ENCODE measurements at regions not wholly inside any gene's neighbourhood (a gene's known extent, or its start where the extent isn't known, plus 50 kb on each side); places are given as distances from the start of the nearest gene placed in this dataset.

GRCh38 chr3:14307656-14308302, 94.6 kb upstream of the SLC6A6 start:
- no peak for DNase-seq (ENCODE audit: low read depth in 3 of 3, low spot score in 2 of 3)

DNA sequence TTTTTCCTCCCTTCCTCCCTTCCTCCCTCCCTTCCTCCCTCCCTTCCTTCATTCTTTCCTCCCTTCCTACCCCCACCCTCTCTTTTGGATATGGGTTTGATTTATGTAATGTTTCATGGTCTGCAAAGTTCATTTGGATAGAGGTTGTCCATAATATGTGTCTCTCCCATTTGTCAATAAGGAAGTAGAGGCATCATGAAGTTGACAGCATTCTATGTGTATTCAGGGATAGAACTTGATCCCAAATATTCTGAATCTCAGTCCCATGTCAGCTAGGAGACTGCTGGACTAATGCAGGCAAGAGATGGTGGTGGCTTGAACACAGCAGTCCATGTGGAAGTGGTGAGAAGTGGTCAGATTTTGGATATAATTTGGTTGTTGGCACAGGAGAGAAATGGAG, 90.7 kb upstream of the SLC6A6 start:
- DNase-seq (ENCODE audit: low read depth in 3 of 3, low spot score in 2 of 3), result no peak

DNA sequence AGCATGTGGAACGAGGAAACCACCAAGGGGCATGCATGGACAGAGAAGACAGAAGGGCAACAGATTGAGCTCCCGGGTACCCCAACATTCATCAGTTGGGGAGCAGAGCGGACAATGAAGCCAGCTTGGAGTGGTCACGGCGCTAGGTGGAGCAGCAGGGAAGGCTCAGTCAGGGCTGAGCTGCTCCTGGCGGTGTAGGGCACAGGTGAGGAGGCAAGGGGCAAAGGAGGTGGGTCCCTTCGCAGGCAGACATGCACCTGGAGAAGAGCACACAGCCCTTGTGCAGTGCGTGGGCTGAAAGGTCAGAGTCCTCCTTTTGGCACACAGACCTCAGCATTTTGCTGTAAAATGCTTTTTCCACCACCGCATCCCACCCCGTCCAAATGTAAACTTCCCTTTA, 90.0 kb upstream of the SLC6A6 start:
- DNase-seq (ENCODE audit: low read depth in 3 of 3, low spot score in 2 of 3), result no peak

GRCh38 chr3:14317057-14317553, 85.3 kb upstream of the SLC6A6 start:
- no peak for DNase-seq (ENCODE audit: low read depth in 3 of 3, low spot score in 2 of 3)

DNA sequence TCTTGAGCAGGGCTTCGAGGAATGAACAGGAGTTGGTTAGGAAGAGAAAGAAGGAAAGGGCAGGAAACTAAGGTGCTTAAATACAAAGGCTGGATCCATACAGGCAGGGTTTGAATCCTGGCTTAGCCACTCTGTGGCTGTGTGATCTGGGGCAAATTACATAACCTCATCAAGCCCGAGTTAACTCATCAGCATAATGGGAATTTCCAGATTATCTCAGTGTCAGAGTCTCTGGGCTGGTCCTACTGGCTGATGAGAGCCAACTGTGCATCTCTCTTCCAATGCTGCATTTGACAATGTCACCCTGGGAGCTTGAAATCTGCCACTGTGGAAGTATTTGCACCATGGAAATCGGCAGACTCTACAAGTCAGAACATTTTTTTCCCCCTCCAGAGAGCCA, 83.8 kb upstream of the SLC6A6 start:
- DNase-seq (ENCODE audit: low read depth in 3 of 3, low spot score in 2 of 3), result no peak

DNA sequence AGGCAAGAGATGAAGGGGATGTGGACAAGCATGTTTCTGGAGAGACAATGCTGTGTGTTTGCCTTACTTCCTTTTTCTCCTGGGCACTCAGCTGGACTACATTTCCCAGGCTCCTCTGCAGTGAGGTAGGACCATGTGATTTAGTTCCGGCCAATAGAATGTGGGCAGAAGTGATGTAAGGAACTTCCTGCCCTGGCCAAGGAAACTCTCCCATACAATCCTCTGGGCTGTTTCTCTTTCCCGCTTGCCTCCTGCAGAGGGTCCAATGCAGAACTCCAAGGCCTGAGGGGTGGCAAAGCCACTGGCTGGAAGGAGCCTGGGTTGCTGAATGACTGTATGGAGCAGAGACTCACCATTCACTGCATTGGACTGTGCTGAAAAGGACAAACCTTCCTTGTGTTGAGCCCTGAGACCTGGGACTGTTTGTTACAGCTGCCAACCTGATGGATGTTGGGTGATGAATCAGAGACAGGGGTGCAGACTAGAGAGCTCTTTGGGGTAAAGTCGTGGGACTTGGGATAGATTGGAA, 82.7 kb upstream of the SLC6A6 start:
- no peak for DNase-seq (ENCODE audit: low read depth in 3 of 3, low spot score in 2 of 3)

GRCh38 chr3:14320219-14320618, 82.2 kb upstream of the SLC6A6 start:
- DNase-seq (ENCODE audit: low read depth in 3 of 3, low spot score in 2 of 3), result no peak

DNA sequence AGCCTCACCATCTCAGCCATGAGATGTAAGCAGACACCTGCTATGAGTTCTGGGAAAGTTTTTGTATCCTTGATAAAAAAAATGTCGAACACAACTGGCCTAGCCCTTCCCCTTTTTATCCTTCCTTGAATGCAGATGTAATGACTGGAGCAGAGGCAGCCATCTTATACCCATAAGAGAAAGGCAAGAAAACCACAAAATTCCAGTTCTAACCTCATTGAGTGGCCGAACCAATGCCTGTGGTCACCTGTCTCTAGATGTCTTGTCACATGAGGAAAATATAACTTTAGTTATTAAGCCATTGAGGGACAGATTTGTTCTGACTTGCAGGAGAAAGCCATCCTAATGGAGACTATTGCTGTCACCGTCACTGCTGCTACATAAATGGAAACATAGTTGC, 80.4 kb upstream of the SLC6A6 start:
- no peak for DNase-seq (ENCODE audit: low read depth in 3 of 3, low spot score in 2 of 3)

DNA sequence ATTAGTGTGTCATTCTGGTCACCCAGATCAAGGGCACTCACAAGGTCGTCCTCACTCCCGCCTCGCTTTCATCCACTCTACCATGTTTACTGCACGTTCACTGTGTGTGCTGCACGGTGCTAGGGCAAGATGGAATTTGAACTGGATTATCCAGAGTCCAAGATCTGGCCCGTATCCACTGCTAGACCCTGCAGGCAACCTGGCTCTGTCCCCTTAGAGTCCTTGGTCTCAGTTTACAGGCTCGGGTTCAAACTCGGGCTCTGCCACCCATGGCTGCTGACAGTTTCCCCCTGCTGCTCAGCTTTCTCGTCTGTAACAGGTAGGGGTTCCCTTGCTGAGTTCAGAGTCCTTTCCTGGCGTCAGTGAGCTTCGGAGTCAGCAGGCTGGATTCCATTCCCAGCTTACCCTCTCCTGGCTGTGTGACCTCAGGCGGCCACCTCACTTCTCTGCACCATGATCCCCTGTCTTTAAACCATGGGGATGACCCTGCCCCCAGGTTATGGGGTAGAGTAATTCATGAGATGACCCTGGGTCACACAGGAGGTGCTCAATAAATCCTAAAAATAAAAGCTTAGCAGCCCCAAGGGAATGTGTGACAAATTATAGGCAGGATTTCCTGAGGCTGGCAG, 79.6 kb upstream of the SLC6A6 start:
- no peak for DNase-seq (ENCODE audit: low read depth in 3 of 3, low spot score in 2 of 3)

DNA sequence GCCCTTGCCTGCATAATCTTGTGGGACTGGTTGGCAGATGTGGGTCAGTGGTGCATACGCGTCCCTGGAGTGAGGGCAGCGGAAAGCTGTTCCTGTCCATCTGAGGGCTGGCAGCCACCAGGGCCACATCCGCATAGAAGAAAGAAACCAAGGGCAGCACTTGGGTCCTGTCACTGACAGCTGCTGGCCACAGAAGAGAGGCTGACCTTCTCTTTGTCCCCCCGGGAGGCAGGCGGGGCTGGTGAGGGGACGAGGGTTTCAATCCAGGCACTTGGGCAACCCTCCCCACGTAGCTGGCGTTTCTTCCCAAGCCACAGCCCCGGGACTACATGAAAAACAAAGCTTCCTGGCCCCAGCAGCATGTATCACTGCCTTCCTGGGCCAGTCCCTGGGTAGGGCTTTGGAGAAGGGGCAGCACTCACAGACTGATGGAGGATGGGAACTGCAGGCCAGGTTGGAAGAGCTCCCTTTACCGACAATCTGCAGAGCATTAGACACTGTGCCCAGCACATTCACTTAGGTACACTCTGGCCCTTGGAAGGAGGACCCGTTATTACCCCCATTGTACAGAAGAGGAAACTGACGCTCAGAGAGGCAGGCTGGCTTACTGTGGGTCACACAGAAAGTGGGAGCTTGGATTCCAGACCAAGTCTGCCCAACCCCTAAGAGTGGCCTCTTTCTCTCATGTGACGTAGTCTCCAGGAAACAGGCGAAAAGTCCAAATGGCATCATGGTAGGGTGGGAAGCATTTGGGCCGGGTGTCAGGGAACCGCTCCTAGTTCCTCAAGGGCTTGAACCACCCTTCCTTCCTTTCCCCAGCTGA, 78.8 kb upstream of the SLC6A6 start:
- DNase-seq (ENCODE audit: low read depth in 3 of 3, low spot score in 2 of 3), result no peak

- DNase-seq (ENCODE audit: low read depth in 3 of 3, low spot score in 2 of 3), result no peak
These were observed 78.0 kb upstream of the SLC6A6 start for GRCh38 chr3:14324224-14324944.

DNA sequence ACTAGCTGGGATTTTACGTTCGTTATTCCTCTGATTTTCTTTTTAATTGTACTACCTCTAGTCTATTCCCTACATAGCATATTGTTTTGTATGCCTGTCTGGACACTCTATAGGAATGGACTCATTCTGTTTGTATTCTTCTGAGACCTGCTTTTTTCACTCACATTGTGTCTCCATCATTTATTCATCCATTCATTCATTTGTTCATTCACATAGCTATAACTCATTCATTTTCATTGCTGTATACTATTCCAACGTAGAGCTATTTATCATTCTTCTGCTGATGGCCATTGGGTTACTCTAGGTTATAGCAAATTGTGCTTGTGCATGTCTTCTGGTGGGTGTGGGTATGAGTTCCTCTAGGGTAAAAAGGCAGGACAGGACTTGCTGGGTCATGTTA, 74.0 kb upstream of the SLC6A6 start:
- DNase-seq (ENCODE audit: low read depth in 3 of 3, low spot score in 2 of 3), result no peak

- peak in 2 of 3 donors; percentile 17 to 24 for DNase-seq (ENCODE audit: low read depth in 3 of 3, low spot score in 2 of 3)
These were observed 73.1 kb upstream of the SLC6A6 start for GRCh38 chr3:14329116-14329830.

DNA sequence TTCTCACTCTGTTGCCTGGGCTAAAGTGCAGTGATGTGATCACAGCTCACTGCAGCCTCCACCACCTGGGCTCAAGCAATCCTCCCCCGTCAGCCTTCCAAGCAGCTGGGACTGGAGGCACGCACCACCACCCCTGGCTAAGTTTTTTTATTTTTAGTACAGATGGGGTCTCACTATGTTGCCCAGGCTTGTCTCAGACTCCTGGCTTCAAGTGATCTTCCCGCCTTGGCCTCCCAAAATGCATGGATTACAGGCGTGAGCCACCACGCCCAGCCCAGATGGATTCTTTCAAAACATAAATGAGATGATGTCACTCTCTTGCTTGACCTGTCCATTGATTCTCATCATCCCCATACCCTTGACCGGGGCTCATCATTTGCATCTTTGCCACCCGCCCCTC, 72.6 kb upstream of the SLC6A6 start:
- DNase-seq (ENCODE audit: low read depth in 3 of 3, low spot score in 2 of 3), result no peak

GRCh38 chr3:14330508-14330907, 71.9 kb upstream of the SLC6A6 start:
- no peak for DNase-seq (ENCODE audit: low read depth in 3 of 3, low spot score in 2 of 3)

DNA sequence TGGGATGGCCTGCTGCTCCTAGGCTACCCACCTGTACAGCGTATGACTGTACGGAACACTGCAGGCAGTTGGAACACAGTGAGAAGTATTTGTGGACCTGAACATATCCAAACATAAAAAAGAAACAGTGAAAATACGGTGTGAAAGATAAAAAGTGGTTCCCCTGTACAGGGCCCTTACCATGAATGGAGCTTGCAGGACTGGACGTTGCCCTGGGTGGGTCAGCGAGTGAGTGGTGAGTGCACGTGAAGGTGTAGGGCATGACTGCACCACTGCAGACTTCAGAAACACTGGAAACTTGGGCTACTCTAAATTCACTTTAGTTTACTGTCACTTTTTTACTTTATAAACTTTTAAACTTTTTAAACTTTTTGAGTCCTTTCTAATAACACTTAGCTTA, 71.2 kb upstream of the SLC6A6 start:
- no peak for DNase-seq (ENCODE audit: low read depth in 3 of 3, low spot score in 2 of 3)

DNA sequence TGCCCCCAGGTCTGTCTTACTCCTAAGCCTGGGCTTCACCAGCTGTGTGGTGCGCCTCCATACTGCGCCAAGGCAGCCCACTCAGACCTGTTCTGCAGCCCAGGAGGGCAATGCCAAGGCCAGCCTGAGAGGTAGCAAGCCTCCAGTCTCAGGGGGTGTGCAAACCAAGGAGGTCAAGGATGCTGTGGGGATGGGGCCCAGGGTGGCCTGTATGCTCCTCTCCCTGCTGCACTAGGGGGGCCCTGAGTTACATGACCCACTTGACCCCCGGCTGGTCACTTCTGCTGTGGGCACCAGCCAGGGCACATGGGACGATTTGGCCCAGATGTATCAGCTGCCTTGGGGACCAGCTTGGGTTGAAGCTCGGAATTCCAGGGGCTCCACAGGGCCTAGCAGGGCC, 70.0 kb upstream of the SLC6A6 start:
- DNase-seq (ENCODE audit: low read depth in 3 of 3, low spot score in 2 of 3), result no peak

- no peak for DNase-seq (ENCODE audit: low read depth in 3 of 3, low spot score in 2 of 3)
These were observed 69.2 kb upstream of the SLC6A6 start for GRCh38 chr3:14333215-14333614.

GRCh38 chr3:14333621-14334020, 68.8 kb upstream of the SLC6A6 start:
- no peak for DNase-seq (ENCODE audit: low read depth in 3 of 3, low spot score in 2 of 3)

GRCh38 chr3:14334136-14334535, 68.3 kb upstream of the SLC6A6 start:
- DNase-seq (ENCODE audit: low read depth in 3 of 3, low spot score in 2 of 3), result no peak

Data from right renal cortex interstitium (tissue), 3 donors.